ENCODE measurements at regions not wholly inside any gene's neighbourhood (a gene's known extent, or its start where the extent isn't known, plus 50 kb on each side); places are given as distances from the start of the nearest gene placed in this dataset.

- no peak for TF ChIP-seq TARDBP (IDR thresholded peaks at IDR 0.05; ENCODE audit: borderline replicate concordance)
- no peak for TF ChIP-seq IKZF1 (conservative IDR thresholded peaks at IDR 0.05)
- TF ChIP-seq DPF2 (IDR thresholded peaks at IDR 0.05) = no peak
- TF ChIP-seq CEBPB (IDR thresholded peaks at IDR 0.05; ENCODE audit: borderline replicate concordance in 1 of 2, low read depth in 2 of 2, low read length in 2 of 2) = no peak
- TF ChIP-seq EP300 (IDR thresholded peaks at IDR 0.05; ENCODE audit: borderline replicate concordance in 1 of 2, control insufficient read depth in 1 of 2, low read depth in 2 of 2, low read length in 2 of 2) = no peak
- no peak for TF ChIP-seq POLR2A (IDR thresholded peaks at IDR 0.05; ENCODE audit: low read depth, low read length)
- no peak for TF ChIP-seq CTCF (IDR thresholded peaks at IDR 0.05 in 2 of 3, conservative IDR thresholded peaks at IDR 0.05 in 1 of 3; ENCODE audit: control insufficient read depth in 2 of 3, extremely low read depth in 1 of 3, insufficient read depth in 1 of 3, low read depth in 3 of 3, low read length in 3 of 3)
- no peak for TF ChIP-seq TCF3 (IDR thresholded peaks at IDR 0.05; ENCODE audit: borderline replicate concordance, insufficient read depth, low read depth, low read length)
- no peak for TF ChIP-seq ELK1 (IDR thresholded peaks at IDR 0.05; ENCODE audit: low read depth, low read length)
- no peak for TF ChIP-seq PAX5 (IDR thresholded peaks at IDR 0.05; ENCODE audit: borderline replicate concordance, low read depth, low read length)
- no peak for TF ChIP-seq RBBP5 (conservative IDR thresholded peaks at IDR 0.05)
- TF ChIP-seq ZNF687 (IDR thresholded peaks at IDR 0.05) = no peak
Observed at GRCh38 chr13:85412448-85412847, 386.8 kb downstream of the SLITRK6 start.
